ENCODE measurements at regions not wholly inside any gene's neighbourhood (a gene's known extent, or its start where the extent isn't known, plus 50 kb on each side); places are given as distances from the start of the nearest gene placed in this dataset.

- TF ChIP-seq CTCF (IDR thresholded peaks at IDR 0.05; ENCODE audit: low read depth, low read length) (no peak), EZH2phosphoT487 (IDR thresholded peaks at IDR 0.05; ENCODE audit: low read depth) (no peak)
Observed at GRCh38 chr18:59967878-59968277, 68.1 kb downstream of the PMAIP1 start.

Measured in OCI-LY3 (cell line).